ENCODE measurements at regions not wholly inside any gene's neighbourhood (a gene's known extent, or its start where the extent isn't known, plus 50 kb on each side); places are given as distances from the start of the nearest gene placed in this dataset.
"Not testable (repeated sequence)": the region's sequence is repeated elsewhere in the genome, so short reads cannot be mapped to it uniquely, and the experiment has no call there.

GRCh38 chr2:187610450-187610849 is 56.2 kb upstream of the TFPI start:
- not testable (repeated sequence) for TF ChIP-seq CTCF (IDR thresholded peaks at IDR 0.05; ENCODE audit: insufficient read depth, low read length, poor library complexity, severe bottlenecking); EZH2phosphoT487 (conservative IDR thresholded peaks at IDR 0.05; ENCODE audit: low read length)
